ENCODE measurements at regions not wholly inside any gene's neighbourhood (a gene's known extent, or its start where the extent isn't known, plus 50 kb on each side); places are given as distances from the start of the nearest gene placed in this dataset.

DNA sequence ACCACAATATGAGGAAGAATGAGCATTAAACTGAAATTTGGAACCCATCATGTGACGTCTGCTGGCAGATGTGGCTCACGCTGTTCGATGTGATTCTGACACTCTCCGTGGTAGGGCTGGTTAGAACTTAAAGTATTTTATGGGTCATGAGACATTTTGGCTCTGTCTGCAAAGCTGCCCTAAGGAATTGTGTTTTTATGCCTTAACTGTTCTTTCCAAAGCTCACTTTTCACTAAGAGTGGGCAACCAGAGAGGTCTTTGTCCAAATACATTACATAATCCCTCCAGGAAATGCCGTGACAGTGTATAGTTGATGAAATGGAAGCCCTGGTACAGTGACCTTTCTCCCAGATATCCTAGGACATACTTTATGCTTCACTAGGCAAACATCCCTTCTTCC is 119.1 kb downstream of the AQP4 start:
- H3K27ac ChIP-seq (ENCODE audit: insufficient read depth, low read depth, low read length) = no peak overlapping the region
- no peak overlapping the region for H2AFZ ChIP-seq (ENCODE audit: low read depth, low read length)
- dilution Hi-C loops (cut with MboI; ENCODE audit: extremely low pct_ligation_motif_present, low sequenced_read_pairs) = no loop called here

More for the DNA sequence above, 119.1 kb downstream of the AQP4 start:
- no peaks in the 10 kb centered on the region for H3K9me1 ChIP-seq (replicated peaks; ENCODE audit: control insufficient read depth, extremely low read depth, insufficient read depth, low read length)
- DNase-seq (ENCODE audit: low read depth, low spot score) (no peak), FAIRE-seq (no peak)
- H3K4me2 ChIP-seq (ENCODE audit: insufficient read depth, low read length) = no peak overlapping the region
- H3K4me3 ChIP-seq (replicated peaks in 1 of 3; ENCODE audit: insufficient read depth in 1 of 3, low read depth in 1 of 3, low read length in 3 of 3) = no peak overlapping the region
- TF ChIP-seq GATA2 (IDR thresholded peaks at IDR 0.05; ENCODE audit: insufficient read depth, insufficient read length, low read depth, low read length) (no peak), MYC (IDR thresholded peaks at IDR 0.05; ENCODE audit: low read depth, low read length) (no peak), POLR2A (IDR thresholded peaks at IDR 0.05; ENCODE audit: low read depth, low read length) (no peak), POLR2AphosphoS5 (IDR thresholded peaks at IDR 0.05; ENCODE audit: insufficient read depth, low read depth, low read length) (no peak), EZH2 (IDR thresholded peaks at IDR 0.05; ENCODE audit: borderline replicate concordance, low read depth, low read length, severe bottlenecking) (no peak), FOS (IDR thresholded peaks at IDR 0.05; ENCODE audit: borderline replicate concordance, insufficient read depth, low read length) (no peak), JUN (IDR thresholded peaks at IDR 0.05; ENCODE audit: borderline replicate concordance, insufficient read depth, insufficient read length, low read depth) (no peak)
- TF ChIP-seq, protein P1, sequence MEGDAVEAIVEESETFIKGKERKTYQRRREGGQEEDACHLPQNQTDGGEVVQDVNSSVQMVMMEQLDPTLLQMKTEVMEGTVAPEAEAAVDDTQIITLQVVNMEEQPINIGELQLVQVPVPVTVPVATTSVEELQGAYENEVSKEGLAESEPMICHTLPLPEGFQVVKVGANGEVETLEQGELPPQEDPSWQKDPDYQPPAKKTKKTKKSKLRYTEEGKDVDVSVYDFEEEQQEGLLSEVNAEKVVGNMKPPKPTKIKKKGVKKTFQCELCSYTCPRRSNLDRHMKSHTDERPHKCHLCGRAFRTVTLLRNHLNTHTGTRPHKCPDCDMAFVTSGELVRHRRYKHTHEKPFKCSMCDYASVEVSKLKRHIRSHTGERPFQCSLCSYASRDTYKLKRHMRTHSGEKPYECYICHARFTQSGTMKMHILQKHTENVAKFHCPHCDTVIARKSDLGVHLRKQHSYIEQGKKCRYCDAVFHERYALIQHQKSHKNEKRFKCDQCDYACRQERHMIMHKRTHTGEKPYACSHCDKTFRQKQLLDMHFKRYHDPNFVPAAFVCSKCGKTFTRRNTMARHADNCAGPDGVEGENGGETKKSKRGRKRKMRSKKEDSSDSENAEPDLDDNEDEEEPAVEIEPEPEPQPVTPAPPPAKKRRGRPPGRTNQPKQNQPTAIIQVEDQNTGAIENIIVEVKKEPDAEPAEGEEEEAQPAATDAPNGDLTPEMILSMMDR (IDR thresholded peaks at IDR 0.05; ENCODE audit: extremely low read depth in 1 of 2, insufficient read depth in 1 of 2, low read depth in 1 of 2, low read length in 2 of 2) = no peak
- TF ChIP-seq, protein P2, sequence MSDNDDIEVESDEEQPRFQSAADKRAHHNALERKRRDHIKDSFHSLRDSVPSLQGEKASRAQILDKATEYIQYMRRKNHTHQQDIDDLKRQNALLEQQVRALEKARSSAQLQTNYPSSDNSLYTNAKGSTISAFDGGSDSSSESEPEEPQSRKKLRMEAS (IDR thresholded peaks at IDR 0.05; ENCODE audit: insufficient read depth, insufficient read length) = no peak
- ChIA-PET POLR2A (no interaction called here), CTCF (interaction anchor here (1.3 kb wide), 1 partner anchor 10 kb away, joined by 3 read pairs; no protein-coding TSS in a partner anchor)
- no peaks in the 10 kb centered on the region for H3K9me3 ChIP-seq (replicated peaks; ENCODE audit: control insufficient read depth, insufficient read depth, low read length)
- intact Hi-C loops (cut with micrococcal nuclease) = no loop called here
- H3K27me3 ChIP-seq (ENCODE audit: control insufficient read depth in 2 of 2, insufficient read depth in 2 of 2, low read length in 2 of 2) = no peaks in the 10 kb centered on the region
- no peaks in the 10 kb centered on the region for H3K36me3 ChIP-seq (ENCODE audit: control insufficient read depth in 2 of 2, extremely low read depth in 1 of 2, insufficient read depth in 2 of 2, low read length in 2 of 2)
- no peaks in the 10 kb centered on the region for H3K4me1 ChIP-seq (ENCODE audit: control insufficient read depth, extremely low read depth, insufficient read depth, low read length)
- no peaks in the 10 kb centered on the region for H3K79me2 ChIP-seq (ENCODE audit: control insufficient read depth, insufficient read depth, low read length)
- H3K9ac ChIP-seq (replicated peaks; ENCODE audit: extremely low read depth, insufficient read depth, low read length) = no peak overlapping the region
- no peaks in the 10 kb centered on the region for H4K20me1 ChIP-seq (replicated peaks; ENCODE audit: control insufficient read depth, extremely low read depth, insufficient read depth, low read length)
- BruUV-seq (replicated peaks) = no TSS peak

Measured in endothelial cell of umbilical vein (primary cell).